ENCODE measurements at regions not wholly inside any gene's neighbourhood (a gene's known extent, or its start where the extent isn't known, plus 50 kb on each side); places are given as distances from the start of the nearest gene placed in this dataset.

DNA sequence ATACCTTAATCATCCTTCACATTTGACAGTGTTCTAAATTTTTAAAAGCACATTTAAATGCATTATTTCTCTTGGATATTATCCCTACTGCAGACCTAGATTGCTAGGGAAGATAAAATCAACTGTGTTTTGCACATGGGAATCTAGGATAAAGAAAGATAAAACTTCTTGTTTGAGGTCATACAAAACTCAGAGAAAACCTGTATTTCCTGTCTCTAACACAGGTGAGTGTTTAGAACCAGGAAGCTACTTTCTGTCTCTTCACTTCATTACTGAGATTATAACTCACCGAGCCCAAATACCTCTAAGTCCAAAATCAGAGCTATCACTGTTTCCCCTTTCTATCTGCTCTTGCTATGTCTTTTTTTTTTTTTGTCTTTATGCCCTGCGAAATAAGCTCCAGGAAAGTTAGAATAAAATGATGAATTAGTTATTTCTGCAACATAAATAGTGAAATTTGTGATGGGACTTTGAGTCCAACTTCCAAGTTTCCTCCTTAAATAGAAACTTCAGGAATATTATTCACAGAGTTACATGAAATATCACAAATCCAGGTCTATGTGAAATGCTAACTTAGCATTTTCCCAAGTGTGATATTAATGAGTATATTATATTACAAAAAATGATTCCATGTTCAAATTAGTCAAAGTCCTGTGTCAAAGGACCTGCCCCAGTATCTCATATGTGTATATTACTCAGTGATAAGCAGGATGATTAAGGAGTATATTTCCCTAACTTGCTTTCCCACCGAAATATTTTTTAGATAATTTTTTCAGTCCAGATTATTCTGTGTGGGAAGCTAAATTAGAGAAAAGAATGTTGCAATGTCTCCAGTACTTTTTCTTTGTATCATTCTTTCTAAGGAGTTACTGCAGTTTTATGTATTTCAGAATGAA is 226.4 kb downstream of the PLA2G4A start (continued):
- no peak for TF ChIP-seq ZNF462 (CRISPR knock-in tag; IDR thresholded peaks at IDR 0.05)
- TF ChIP-seq POLR2AphosphoS5 (IDR thresholded peaks at IDR 0.05; ENCODE audit: low read depth): no peak

GRCh38 chr1:187063271-187063670 is 234.5 kb downstream of the PLA2G4A start:
- no peaks in the 10 kb centered on the region for H3K9me2 ChIP-seq (ENCODE audit: insufficient read depth)
- DNase-seq (ENCODE audit: low spot score) (no peak), ATAC-seq (no peak)
- no peak overlapping the region for H3K4me3 ChIP-seq
- Mint-ChIP-seq H3K4me3 (no peak overlapping the region), H3K9me3 (no peaks in the 10 kb centered on the region), H3K27me3 (ENCODE audit: insufficient read depth, low read depth, poor library complexity) (no peaks in the 10 kb centered on the region), H3K4me1 (no peaks in the 10 kb centered on the region), H3K36me3 (ENCODE audit: low read depth) (no peaks in the 10 kb centered on the region; the same call in 2 of the 3 replicates), H3K27ac (no peak overlapping the region)
- H3K27me3 ChIP-seq (ENCODE audit: insufficient read depth): no peaks in the 10 kb centered on the region
- no peak overlapping the region for H2AFZ ChIP-seq
- no peaks in the 10 kb centered on the region for H3K4me1 ChIP-seq (ENCODE audit: insufficient read depth)
- H4K20me1 ChIP-seq (replicated peaks; ENCODE audit: insufficient read depth): no peaks in the 10 kb centered on the region
- no peak overlapping the region for H3K4me2 ChIP-seq
- no peaks in the 10 kb centered on the region for H3F3A ChIP-seq (replicated peaks; ENCODE audit: low read depth)
- H3K27ac ChIP-seq (ENCODE audit: low read depth): no peak overlapping the region
- H3K79me2 ChIP-seq (replicated peaks; ENCODE audit: insufficient read depth): no peaks in the 10 kb centered on the region
- H3K36me3 ChIP-seq (ENCODE audit: insufficient read depth): no peaks in the 10 kb centered on the region
- TF ChIP-seq CREB1 (CRISPR knock-in tag; IDR thresholded peaks at IDR 0.05; ENCODE audit: low read depth): no peak
- no peak for TF ChIP-seq NANOG (IDR thresholded peaks at IDR 0.05; ENCODE audit: borderline replicate concordance)
- TF ChIP-seq JUNB (IDR thresholded peaks at IDR 0.05; ENCODE audit: unreplicated experiment): no peak
- TF ChIP-seq, protein P1, sequence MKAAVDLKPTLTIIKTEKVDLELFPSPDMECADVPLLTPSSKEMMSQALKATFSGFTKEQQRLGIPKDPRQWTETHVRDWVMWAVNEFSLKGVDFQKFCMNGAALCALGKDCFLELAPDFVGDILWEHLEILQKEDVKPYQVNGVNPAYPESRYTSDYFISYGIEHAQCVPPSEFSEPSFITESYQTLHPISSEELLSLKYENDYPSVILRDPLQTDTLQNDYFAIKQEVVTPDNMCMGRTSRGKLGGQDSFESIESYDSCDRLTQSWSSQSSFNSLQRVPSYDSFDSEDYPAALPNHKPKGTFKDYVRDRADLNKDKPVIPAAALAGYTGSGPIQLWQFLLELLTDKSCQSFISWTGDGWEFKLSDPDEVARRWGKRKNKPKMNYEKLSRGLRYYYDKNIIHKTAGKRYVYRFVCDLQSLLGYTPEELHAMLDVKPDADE (IDR thresholded peaks at IDR 0.05): no peak
- no peak for TF ChIP-seq ZNF114 (CRISPR knock-in tag; IDR thresholded peaks at IDR 0.05)
- no peak for TF ChIP-seq REST (IDR thresholded peaks at IDR 0.05; ENCODE audit: unreplicated experiment)
- TF ChIP-seq ZNF331 (CRISPR knock-in tag; IDR thresholded peaks at IDR 0.05; ENCODE audit: low read depth): no peak
- TF ChIP-seq STAT1 (IDR thresholded peaks at IDR 0.05; ENCODE audit: unreplicated experiment): no peak
- TF ChIP-seq EZH2phosphoT487 (IDR thresholded peaks at IDR 0.05; ENCODE audit: unreplicated experiment): no peak
- no peak for TF ChIP-seq CTCF (conservative IDR thresholded peaks at IDR 0.05; ENCODE audit: low read depth in 2 of 2)

All from GM23338 (cell line).